DOHH2 (cell line): ENCODE measurements at regions not wholly inside any gene's neighbourhood (a gene's known extent, or its start where the extent isn't known, plus 50 kb on each side); places are given as distances from the start of the nearest gene placed in this dataset.

ENCODE experiments used
- CTCF ChIP-seq: fragments of 200-600 bp; sonication (generic); IDR thresholded peaks from one replicate; pipeline ENCODE4 v1.5.1; 2014; ENCODE audit warnings: antibody characterized with exemption, mild to moderate bottlenecking, low read depth, low read length; ENCODE audit not compliant: poor library complexity, severe bottlenecking
- EZH2phosphoT487 ChIP-seq: fragments of 200-600 bp; sonication (generic); IDR thresholded peaks from 2 replicates; pipeline ENCODE4 v1.6.1; 2017; ENCODE audit warnings: borderline replicate concordance, mild to moderate bottlenecking, antibody characterized with exemption, low read length, moderate library complexity, mixed read lengths

- TF ChIP-seq EZH2phosphoT487: no peak
- TF ChIP-seq CTCF: no peak
Measured at GRCh38 chr10:130230036-130230435, 93.8 kb downstream of the GLRX3 start.
